ENCODE measurements at regions not wholly inside any gene's neighbourhood (a gene's known extent, or its start where the extent isn't known, plus 50 kb on each side); places are given as distances from the start of the nearest gene placed in this dataset.

DNA sequence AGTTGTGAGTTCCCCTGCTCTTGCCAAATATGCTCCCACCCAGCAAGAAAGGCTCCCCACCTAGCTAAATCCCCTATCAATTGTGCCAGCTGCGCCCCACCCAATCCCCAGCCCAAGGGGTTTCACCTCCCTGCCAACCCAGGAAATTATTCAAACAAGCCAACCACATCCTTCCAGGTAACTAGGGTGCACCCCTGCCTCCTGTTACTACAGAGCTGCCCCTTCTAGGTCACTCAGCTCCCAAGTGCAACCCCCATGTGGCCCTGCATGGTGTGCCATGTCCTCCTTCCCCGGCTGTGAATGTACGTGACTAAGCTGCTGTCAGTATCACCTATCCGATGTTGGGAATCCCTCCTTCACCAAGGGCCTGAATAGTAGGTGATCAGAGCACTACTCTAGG lies 91.2 kb upstream of the LDAH start:
- DNase-seq = no peak

DNA sequence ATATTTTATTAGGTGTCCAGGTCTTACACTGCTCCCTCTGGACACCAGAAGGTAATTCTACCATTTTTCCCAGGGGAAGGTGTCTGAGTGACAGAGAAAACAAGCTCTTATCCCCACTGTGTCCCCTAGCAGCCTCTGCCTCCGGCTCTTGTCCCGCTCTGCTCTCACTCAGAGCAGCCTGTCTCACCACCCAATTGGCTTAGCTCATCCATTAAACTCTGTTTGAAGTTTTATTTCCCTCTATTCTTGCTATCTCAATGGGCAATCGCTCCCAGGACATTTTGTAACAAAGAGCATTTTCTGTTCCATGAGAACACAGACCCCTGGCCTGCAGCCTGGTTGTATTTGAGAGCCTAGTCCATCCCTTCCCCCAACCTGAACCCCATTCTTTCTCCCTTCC lies 90.6 kb upstream of the LDAH start:
- no peak for DNase-seq

DNA sequence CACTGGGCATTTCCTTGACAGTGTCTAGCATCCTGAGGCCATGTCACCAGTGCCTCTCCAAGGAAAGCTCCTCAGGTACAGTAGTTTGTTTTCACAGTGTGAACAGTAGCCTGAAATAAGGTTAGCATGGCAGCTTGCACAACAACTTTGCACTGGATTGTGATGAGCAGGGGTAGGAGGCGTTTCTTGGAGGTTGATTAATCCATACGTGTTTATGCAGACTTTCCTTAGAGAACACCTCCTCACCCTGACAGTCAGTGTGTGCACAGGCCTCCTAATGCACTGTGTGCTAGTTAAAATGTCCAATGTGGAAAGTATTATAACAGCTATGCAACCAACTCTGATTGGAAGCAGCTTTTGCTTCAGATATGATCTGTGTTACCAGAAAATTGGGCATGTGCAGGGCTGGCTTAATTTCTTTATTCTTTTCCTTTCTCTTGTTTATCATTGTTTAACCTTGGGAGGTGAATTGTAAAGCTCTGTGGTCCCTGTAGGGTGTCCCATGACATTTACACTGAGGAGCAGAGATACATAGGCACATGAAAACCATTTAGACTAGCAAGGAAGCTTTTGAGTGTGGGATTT lies 77.2 kb upstream of the LDAH start:
- DNase-seq = no peak

DNA sequence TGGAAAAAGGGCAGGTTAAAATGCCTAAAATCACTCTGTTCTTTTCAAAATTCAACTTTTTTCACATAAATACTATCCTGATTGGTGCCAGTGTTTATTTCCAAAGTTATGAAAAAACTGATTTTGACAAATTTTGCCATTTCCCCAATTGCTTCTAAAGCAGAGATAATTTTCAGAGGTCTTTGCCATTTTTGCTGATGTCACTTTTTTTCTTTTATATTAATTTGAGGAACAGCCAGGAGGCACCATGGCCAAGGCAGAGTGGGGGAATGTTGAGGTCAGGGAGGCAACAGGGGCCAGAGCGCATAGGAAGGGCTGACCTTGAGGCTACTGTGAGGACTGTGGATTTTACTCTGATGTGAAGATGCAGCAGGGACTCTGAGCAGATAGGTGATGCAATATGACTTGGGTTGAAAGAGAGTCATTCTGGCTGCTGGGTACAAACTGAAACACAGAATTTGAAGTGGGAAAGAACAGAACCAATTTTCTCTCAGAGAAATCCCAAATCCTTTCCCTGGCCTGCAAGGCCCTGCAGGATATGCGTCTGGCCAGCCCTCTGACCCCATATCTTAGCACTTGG lies 75.1 kb upstream of the LDAH start:
- DNase-seq = no peak

DNA sequence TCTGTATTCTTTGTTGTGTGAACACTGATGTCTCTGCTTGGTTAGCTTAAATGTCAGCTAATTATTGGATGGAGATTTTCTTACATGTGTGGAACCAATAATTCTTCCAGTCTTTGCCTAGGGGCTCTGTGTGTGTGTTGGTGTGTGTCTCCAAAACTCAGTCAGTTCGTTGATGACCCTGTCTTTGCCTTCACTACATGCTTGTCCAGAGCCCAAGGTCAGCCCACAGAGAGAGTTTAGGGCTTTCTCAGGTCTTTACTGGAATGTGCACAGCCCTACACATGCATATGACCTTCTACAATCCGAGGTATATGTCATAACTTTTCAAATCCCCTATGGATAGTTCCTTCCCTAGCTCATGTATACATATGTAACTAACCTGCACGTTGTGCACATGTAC lies 74.1 kb upstream of the LDAH start:
- DNase-seq = no peak

DNA sequence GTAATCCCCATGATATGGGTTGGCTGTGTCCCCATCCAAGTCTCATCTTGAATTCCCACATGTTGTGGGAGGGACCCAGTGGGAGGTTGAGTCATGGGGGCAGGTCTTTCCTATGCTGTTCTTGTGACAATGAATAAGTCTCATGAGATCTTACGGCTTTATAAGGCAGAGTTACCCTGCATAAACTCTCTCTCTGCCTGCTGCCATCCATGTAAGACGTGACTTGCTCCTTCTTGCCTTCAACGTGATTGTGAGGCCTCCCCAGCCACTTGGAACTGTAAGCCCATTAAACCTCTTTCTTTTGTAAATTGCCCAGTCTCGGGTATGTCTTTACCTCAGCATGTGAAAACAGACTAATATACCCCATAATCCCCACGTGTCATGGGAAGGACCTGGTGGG lies 61.9 kb upstream of the LDAH start:
- no peak for DNase-seq

DNA sequence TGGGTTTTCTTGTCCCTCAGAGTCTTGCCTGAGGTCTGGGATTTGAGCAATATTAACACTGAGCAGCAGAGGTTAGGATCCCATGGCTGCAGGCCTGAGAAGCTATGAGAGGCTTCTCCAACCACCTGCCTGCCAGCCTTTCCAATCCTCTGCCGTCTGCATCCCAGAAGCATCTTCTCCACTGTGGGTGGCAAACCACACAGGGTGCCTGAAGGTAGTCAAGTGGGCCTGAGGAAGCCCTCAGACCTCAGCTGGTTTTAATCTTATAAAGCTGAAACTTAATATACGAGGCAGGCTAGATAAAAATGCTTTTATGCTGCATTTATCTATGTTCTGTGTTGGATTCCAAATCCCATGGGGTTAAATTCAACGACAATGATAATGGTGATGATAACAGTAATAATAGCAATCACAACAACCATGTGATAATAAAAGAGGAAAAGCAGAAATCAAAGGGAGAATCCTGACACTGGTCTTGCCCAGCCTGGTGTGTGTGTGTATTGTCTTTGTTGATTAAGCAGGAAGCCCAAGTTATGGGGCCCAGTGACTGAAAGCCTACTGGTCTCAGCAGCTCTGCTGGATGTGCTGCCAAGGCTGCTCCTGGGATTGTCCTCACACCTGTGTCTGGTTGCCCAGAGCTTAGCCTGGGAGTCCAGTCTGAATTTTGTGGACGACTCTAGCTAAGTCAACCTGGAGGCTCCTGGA lies 59.7 kb upstream of the LDAH start:
- DNase-seq = no peak

DNA sequence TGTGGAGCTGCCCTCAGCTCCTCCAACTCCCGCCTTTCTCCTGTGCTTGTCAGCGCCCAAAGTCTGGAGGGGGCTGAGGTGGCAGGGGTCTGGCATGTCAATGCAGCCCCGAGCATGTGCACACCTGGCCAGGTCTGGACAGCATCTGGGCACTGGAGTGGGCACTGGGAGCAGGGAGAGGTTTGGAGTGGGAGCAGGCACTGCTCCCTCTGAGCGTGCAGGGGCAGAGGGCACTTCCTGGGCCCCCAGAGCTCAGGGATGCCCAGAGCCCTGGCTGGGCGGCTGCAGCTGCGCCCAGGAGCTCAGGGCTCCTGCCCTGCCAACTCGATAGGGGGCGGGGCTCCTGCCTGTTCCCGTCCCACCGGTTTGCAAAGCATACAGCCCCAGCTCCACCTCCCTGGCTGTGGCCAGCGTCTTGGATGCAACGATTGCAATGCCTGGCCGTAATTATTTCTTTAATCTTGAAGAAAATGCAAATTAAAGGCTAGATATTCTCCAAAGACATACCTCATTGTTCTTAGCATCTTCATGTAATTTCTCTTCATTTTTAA lies 57.4 kb upstream of the LDAH start:
- DNase-seq = no peak

DNA sequence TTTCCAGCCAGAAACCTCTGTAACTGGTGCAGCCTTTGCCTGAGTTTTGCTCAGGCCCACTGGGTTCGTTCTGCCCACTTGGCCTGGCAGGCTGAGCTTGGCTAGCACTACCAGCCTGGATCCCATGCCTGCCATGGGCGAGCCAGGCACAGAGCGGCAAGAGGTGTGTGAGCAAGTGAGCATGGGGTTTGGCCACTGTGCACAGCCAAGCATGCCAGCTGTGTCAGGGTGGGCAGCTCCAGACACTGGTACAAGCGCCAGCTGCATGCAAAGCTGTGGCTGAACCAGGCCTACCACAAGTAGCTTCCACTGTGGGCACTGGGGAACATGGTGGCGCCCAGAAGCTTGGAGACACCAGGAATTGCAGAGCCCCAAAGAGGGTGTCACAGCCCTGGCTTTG lies 56.3 kb upstream of the LDAH start:
- DNase-seq = no peak

DNA sequence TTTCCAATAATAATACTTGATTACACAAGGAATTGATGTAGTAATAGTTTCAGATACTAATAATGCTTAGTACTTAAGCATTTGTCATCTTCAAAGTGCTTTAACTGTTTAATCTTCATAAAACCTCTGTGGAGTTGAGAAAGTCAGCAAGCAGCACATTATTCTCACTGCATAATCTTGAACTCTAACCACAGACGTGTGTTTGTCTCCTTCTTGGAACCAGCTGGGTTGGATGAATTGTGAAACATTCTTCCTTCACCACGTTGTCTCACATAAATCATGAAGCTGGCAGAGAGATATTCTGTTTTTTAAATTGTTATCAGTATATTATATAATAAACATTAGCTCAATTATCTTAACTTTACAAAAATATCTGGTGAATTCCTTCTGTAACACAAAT lies 55.1 kb upstream of the LDAH start:
- no peak for DNase-seq

All from nucleus accumbens (tissue), 56 donors.